HG02588 (cell line): ENCODE measurements at regions not wholly inside any gene's neighbourhood (a gene's known extent, or its start where the extent isn't known, plus 50 kb on each side); places are given as distances from the start of the nearest gene placed in this dataset.
"Not testable (repeated sequence)": the region's sequence is repeated elsewhere in the genome, so short reads cannot be mapped to it uniquely, and the experiment has no call there.

Experiments
- ATAC-seq: cut with Tn5 transposase; IDR thresholded peaks from one replicate; pipeline ENCODE4 v1.9.1; 2021; ENCODE audit warnings: mild to moderate bottlenecking, moderate library complexity; ENCODE audit not compliant: unreplicated experiment

GRCh38 chr12:124070394-124071074 is 97.5 kb downstream of the ZNF664 start:
- ATAC-seq: not testable (repeated sequence)

DNA sequence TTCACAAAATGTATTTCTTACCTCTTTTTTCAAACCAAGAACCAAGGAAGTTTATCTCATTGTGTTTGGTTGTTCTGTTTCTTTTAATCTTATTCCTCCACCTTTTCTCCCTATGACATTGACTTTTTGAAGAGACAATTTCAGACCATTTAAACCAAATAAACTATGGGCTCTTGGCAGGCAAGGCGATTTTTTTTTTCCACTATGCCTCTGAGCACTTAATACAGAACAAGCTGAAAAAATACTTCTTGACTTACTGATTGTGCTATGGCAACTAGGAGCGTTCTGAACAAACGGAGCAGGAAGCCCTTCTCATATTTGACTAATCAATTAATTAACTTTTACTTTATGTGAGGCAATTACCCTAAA is 98.0 kb downstream of the ZNF664 start:
- no peak for ATAC-seq

DNA sequence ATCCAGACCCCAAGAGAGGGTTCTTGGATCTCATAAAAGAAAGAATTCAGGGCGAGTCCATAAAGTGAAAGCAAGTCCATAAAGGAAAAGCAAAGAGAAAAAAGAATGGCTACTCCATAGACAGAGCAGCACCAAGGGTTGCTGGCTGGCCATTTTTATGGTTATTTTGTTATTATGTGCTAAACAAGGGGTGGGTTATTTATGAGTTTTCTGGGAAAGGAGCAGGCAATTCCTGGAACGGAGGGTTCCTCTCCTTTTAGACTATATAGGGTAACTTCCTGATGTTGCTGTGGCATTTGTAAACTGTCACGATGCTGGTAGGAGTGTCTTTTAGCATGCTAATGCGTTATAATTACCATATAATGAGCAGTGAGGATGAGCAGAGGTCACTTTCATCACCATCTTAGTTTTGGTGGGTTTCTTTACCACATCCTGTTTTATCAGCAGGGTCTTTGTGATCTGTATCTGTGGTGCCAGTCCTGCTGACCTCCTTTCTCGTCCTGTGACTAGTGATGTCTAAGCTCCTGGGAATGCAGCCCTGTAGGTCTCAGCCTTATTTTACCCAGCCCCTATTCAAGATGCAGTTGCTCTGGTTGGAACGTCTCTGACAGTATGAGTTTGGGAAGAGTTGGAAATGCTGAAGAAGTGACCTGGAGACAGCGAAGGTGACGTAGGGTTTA is 100.5 kb downstream of the ZNF664 start:
- ATAC-seq: no peak

DNA sequence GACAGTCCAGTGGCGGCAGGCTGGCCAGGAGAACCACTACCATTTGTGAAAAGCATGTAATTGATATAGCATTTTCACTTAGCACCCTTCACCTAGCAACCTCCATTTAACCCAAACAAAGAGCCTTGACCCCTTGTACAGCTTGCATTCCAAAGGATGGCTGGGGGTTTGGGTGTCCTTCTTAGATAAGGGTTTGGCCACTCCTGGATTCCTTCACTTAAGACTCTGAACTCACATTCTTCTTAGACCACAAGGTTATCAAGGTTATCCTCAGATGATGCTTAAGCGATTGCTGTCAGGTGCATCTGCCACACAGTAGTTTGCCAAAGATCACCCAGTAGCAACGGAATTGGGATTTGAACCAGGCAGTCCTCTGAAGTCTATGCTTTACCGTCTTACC is 102.8 kb downstream of the ZNF664 start:
- ATAC-seq: no peak

DNA sequence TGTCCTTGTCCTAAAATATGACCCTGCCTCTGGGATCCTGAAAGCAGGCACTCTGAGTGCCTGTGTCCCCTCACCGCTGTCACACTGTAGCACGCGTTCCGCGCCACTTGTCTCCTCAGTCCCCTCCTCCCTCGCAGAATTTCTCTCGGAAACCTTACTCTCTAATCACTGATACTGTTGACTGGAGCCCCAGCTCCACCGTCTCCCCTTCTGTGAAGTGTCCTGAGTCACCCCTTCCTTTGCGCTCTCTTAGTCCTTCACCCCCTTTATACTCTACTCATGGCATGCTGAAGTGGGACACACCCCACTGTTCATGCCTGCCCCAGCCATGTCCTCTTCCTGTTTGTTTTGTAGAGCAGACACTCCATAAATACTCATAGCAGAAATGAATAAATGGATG is 104.7 kb downstream of the ZNF664 start:
- ATAC-seq: no peak

- no peak for ATAC-seq
Measured at GRCh38 chr12:124078800-124079199, 105.8 kb downstream of the ZNF664 start.

DNA sequence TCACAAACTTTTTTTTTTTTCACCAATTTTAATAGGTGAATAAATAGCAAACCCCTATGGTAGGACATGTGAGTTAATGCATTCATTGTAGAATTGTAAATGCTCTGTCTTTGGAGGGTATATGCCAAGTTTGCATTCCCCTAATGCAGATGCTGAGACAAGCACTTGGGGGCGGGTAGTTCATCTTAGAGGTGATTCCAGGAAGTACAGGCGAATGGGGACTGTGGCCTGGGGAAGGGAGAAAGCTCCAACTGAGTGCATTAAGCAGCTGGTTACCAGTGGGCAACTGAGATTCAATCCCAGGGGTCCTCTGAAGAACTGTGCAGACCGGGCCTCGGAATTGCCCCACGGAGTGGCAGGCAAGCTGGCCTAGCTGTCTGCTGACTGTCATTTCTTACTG is 107.6 kb downstream of the ZNF664 start:
- no peak for ATAC-seq

DNA sequence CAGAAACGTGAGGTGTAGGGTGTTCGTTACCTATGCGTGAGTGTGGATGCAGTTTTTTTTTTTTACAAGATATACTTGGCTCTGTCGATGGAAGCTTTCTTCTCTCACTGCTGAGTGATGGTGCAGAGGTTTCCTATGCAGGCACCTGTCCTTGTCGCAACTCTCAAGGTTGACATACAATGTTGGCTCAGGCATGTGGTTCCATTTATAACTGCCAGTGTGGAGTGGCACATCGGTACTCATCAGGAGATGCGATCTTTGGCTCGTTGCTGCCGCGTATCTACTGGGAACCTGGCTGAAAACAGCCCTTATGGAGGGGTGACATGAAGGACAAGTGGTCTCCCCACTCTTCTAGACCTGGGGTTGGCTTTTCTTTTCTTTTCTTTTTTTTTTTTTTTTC is 109.0 kb downstream of the ZNF664 start:
- no peak for ATAC-seq

GRCh38 chr12:124082687-124083086 is 109.7 kb downstream of the ZNF664 start:
- no peak for ATAC-seq

- no peak for ATAC-seq
Measured at GRCh38 chr12:124083708-124084107, 110.7 kb downstream of the ZNF664 start.

DNA sequence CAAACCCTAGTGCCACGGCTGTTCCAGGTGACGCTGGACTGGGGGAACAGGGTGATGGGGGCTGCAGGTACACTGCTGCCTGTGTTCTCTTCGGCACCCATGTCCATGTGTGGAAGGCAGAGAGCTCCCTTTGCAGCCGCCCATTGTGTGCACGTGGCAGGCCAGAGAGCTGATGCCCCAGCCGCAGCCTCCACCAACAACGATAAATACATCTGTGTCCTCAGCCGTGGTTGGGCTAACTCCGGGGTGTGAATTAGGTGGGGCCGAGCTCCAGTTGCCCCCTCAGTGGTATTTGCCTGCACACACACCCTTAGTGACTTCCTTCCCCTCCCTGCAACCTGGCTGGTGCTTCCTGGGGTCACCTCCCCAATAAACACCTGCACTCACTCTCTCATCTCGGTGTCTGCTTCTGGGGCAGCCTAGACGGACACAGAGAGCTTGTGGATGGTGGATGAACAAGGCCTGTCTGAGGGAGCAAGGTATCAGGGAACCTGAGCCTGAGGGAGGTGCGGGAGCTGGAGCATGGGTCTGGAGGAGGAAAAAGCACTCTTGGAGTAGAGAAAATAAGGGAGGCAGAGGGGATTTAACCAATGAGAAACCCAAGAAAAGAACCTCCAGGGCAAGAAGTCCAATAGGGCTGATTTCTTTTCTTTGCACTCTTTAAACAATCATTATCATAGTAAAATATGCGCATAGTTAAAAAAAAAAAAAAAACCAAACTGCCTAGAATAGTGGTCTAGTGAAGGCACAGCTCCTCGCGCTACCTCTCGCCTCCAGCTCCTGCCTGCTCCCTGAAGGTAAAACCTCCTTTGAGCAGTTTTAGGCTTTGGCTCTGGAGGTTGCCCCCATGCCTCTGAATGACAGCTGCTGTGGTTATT is 112.6 kb downstream of the ZNF664 start:
- ATAC-seq: no peak

GRCh38 chr12:124086299-124086898 is 113.4 kb downstream of the ZNF664 start:
- ATAC-seq: no peak

DNA sequence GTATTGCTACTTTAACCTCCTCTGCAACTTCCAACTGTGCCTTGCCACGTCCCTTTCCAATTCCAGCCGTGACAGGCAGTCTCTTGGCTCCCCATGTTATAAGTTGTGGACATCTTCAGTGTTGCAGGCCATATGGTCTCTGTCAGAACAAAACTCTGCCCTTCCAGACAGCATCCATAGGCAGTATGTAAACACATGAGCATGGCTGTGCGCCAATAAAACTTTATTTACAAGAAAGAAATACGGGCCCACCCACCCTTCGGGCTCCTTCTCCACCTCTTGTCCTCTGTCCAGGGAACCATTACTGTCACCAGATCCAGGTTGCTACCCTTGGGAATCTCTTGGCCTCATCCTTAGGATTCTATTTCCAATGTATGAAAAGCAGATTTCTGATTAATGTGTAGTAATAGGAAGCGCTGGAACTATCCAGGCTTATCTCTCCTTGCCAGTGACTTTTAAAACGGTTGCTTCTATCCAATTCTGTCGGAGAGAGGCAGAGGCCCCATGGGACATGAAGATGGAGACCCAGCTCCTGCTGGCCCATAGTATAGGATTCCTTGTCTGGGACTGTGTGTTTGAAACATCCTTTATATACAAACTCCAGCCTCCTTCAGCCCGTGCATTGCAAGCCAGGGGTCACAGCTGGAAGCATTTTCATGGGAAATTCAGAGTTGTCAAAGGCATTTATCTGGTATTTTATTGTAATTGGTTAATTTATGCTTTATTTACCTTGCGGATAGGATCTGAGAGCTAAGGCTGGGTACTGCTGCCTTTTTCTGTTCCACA is 114.4 kb downstream of the ZNF664 start:
- no peak for ATAC-seq

DNA sequence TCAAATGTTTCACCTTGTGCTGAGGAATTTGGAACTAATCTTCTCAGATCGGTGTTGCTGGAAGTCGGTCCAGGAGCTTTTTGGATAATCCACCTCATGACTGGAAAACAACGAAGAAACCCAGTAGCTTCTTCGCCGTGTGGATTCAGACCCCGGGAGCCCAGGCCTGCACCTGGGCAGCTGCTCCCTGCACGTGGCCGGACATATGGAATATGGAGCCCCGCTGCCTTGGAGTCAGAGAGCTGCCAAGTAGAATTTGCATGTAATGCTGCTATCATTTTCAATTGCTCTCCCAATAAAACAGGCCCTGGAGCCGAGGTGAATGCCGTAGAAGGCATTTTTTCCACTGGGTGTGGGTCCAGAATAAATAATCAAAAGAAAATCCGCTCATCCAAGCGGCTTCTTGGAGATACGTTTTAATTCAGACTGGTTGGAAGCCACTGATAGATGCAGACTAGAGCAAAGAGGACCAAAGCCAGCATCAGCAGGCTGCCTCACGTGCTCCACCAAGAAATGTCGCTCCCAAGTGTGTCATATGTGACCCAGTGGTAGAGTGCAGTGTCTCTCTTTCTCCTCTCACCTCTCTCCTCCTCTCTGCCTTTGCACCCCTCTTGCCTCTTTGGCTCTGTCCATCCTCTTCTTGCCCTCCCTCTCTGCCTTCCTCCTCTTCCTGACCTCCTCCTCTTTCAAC is 115.3 kb downstream of the ZNF664 start:
- ATAC-seq: no peak

GRCh38 chr12:124089181-124089914 is 116.3 kb downstream of the ZNF664 start:
- not testable (repeated sequence) for ATAC-seq

GRCh38 chr12:124091835-124092234 is 118.8 kb downstream of the ZNF664 start:
- ATAC-seq: no peak

- not testable (repeated sequence) for ATAC-seq
Measured at GRCh38 chr12:124092532-124092931, 119.5 kb downstream of the ZNF664 start.

GRCh38 chr12:124093297-124093696 is 120.3 kb downstream of the ZNF664 start:
- no peak for ATAC-seq

- no peak for ATAC-seq
Measured at GRCh38 chr12:124094188-124094587, 121.2 kb downstream of the ZNF664 start.
